NCI-H82 treated with DMSO at 0.1 percent for 48 hours (cell line): ENCODE measurements at regions not wholly inside any gene's neighbourhood (a gene's known extent, or its start where the extent isn't known, plus 50 kb on each side); places are given as distances from the start of the nearest gene placed in this dataset.
A peak's percentile ranks its signal among the peaks of the same experiment; 100 is the strongest.
"Not testable (repeated sequence)": the region's sequence is repeated elsewhere in the genome, so short reads cannot be mapped to it uniquely, and the experiment has no call there.

Source experiments
- DNase-seq: peaks from one replicate; lab custom pipeline; 2025; ENCODE audit not compliant: unreplicated experiment; lab: John Stamatoyannopoulos, UW

- not testable (repeated sequence) for DNase-seq
Measured at GRCh38 chr3:76315906-76316305, 530.6 kb upstream of the ZNF717 start.

GRCh38 chr3:76321614-76322013, 536.3 kb upstream of the ZNF717 start:
- no peak for DNase-seq

- no peak for DNase-seq
Measured at GRCh38 chr3:76324101-76324500, 538.8 kb upstream of the ZNF717 start.

- DNase-seq = no peak
Measured at GRCh38 chr3:76345878-76346277, 560.5 kb upstream of the ZNF717 start.

- DNase-seq = no peak
Measured at GRCh38 chr3:76346690-76347089, 561.3 kb upstream of the ZNF717 start.

- no peak for DNase-seq
Measured at GRCh38 chr3:76349715-76350480, 564.5 kb upstream of the ZNF717 start.

GRCh38 chr3:76352051-76352450, 566.7 kb upstream of the ZNF717 start:
- peak; percentile 4 for DNase-seq

GRCh38 chr3:76352511-76353284, 567.3 kb upstream of the ZNF717 start:
- no peak for DNase-seq

- DNase-seq = no peak
Measured at GRCh38 chr3:76353683-76354082, 568.3 kb upstream of the ZNF717 start.

GRCh38 chr3:76361010-76361409, 575.7 kb upstream of the ZNF717 start:
- no peak for DNase-seq

- no peak for DNase-seq
Measured at GRCh38 chr3:76362643-76363042, 577.3 kb upstream of the ZNF717 start.

GRCh38 chr3:76365275-76365674, 579.9 kb upstream of the ZNF717 start:
- no peak for DNase-seq

- DNase-seq = no peak
Measured at GRCh38 chr3:76367281-76367680, 581.9 kb upstream of the ZNF717 start.

GRCh38 chr3:76369170-76369569, 583.8 kb upstream of the ZNF717 start:
- no peak for DNase-seq

- no peak for DNase-seq
Measured at GRCh38 chr3:76370749-76371520, 585.6 kb upstream of the ZNF717 start.

- no peak for DNase-seq
Measured at GRCh38 chr3:76372497-76372896, 587.1 kb upstream of the ZNF717 start.

GRCh38 chr3:76377074-76377473, 591.7 kb upstream of the ZNF717 start:
- no peak for DNase-seq

GRCh38 chr3:76378789-76379188, 593.4 kb upstream of the ZNF717 start:
- no peak for DNase-seq

GRCh38 chr3:76383781-76384180, 598.4 kb upstream of the ZNF717 start:
- DNase-seq = no peak

GRCh38 chr3:76387000-76387399, 601.7 kb upstream of the ZNF717 start:
- DNase-seq = no peak

- DNase-seq = no peak
Measured at GRCh38 chr3:76400141-76400540, 614.8 kb upstream of the ZNF717 start.

GRCh38 chr3:76402926-76403325, 617.6 kb upstream of the ZNF717 start:
- no peak for DNase-seq
